CD4-positive, alpha-beta T cell treated with Interleukin-17A for 1 hour (primary cell): ENCODE measurements at regions not wholly inside any gene's neighbourhood (a gene's known extent, or its start where the extent isn't known, plus 50 kb on each side); places are given as distances from the start of the nearest gene placed in this dataset.
"Not testable (repeated sequence)": the region's sequence is repeated elsewhere in the genome, so short reads cannot be mapped to it uniquely, and the experiment has no call there.

Experiments used
- DNase-seq: peaks from one replicate; pipeline ENCODE4 v3.0.0-alpha.2; 2020

GRCh38 chr15:85196697-85197096 lies 183.7 kb upstream of the AKAP13 start:
- DNase-seq: not testable (repeated sequence)

GRCh38 chr15:85197582-85197981 lies 182.8 kb upstream of the AKAP13 start:
- not testable (repeated sequence) for DNase-seq

DNA sequence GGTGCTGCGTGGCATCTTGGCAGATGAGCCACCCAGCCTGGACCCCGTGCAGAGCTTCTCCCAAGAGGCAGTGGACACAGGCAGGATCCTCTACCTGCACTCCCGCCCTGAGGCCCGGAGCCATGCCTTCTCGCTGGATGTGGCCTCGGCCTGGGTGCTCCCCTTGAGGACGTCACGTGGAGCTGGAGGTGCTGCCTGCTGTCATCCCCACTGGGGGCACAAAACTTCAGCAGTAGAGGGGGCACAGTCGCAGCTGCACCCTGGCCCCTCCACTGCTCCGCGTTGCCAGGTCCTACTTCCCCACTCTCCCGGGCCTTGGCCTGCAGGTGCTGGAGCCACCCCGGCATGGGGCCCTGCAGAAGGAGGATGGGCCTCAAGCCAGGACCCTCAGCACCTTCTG lies 182.0 kb upstream of the AKAP13 start:
- not testable (repeated sequence) for DNase-seq

GRCh38 chr15:85200215-85200614 lies 180.2 kb upstream of the AKAP13 start:
- DNase-seq: not testable (repeated sequence)

GRCh38 chr15:85201118-85201793 lies 179.1 kb upstream of the AKAP13 start:
- not testable (repeated sequence) for DNase-seq

DNA sequence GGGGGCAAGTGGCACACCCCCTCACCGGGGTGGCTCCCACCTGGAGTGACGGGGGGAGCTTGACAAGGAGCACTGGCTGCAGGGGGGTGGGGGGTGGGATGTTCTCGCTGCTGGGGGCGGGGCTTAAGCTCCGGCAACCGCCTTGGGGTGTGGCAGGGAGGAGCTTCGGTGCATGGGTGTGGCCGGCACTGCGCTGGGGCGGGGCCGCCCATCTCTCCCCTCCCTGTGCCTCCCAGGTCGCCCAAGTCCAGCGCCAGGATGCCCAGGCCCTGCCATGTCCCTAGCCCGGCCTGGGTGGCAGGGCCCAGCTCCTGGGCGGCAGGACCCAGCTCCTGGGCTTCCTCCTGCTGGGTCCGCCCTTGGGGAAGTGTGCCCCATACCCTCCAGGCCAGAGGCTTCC lies 175.9 kb upstream of the AKAP13 start:
- DNase-seq: not testable (repeated sequence)

GRCh38 chr15:85233791-85234325 lies 146.5 kb upstream of the AKAP13 start:
- DNase-seq: not testable (repeated sequence)

GRCh38 chr15:85234450-85235196 lies 145.8 kb upstream of the AKAP13 start:
- DNase-seq: peak; percentile 49

- DNase-seq: not testable (repeated sequence)
Measured at GRCh38 chr15:85244056-85244455, 136.3 kb upstream of the AKAP13 start.

DNA sequence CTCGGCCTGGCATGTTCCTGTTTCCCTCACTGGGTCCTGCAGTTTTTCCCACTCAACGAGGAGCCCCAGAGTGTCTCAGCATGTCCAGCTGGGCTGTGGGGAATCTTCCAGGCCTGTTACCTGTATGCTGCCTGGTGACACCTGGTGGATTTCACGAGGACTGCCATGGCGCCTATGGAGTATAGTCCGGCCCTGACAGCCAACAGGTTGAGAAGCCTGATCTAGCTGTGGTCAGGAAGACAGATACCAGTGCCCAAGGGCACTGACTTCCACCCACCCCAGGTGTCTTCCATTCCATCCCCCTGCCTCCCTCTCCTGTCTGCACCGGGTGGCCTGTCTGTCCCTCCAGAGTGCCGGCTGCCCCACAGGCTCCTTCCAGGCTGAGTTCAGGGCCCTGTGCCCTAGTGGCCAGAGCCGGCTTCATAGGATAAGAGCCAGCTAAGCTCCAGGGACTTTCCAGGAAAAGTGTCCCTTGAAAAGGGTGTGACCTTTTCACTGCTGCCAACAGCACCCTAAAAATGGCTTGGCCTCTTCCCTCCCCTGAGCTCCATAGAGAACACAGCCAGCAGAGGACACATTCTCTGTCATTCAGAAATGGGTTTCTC lies 129.4 kb upstream of the AKAP13 start:
- DNase-seq: not testable (repeated sequence)

- not testable (repeated sequence) for DNase-seq
Measured at GRCh38 chr15:85253196-85253915, 127.0 kb upstream of the AKAP13 start.

DNA sequence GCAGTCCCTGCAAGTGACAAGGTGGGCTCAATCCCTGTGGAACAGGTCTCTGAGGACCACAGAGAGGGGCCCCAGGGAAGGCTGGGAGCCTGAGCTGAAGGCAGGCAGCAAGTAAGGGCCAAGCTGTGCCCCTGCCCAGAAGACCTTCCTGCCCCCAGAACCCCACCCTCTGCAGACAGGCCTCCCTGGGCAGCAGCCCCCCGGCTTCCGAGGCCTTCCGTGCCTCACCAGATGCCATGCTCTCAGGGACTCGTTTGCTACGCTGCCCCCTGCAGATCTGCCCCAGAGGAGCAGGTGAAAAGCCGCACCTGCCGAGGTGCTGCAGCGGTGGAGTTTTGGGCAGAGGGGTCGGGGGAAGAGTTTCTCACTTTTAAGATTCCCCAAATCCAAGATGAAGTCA lies 125.4 kb upstream of the AKAP13 start:
- DNase-seq: not testable (repeated sequence)

- DNase-seq: not testable (repeated sequence)
Measured at GRCh38 chr15:85255502-85255901, 124.9 kb upstream of the AKAP13 start.

GRCh38 chr15:85256009-85256997 lies 124.1 kb upstream of the AKAP13 start:
- not testable (repeated sequence) for DNase-seq

DNA sequence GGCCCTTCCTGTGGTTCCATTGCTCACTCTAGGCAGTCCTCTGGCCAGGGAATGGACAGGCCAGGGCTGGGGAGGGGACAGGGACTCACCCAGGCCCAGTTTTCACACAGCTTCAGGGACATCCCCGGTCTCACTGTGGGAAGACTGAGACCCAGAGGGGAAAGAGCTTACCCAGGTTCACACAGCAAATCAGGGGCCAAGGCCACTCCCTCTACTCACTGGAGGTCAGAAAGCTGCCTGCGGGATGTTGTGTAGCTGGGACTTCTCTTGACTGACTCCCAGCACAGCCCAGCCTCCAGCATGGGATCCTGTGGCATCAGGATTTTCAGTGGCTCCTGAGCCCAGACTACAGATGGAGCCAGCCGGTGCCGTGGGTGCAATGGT lies 122.3 kb upstream of the AKAP13 start:
- DNase-seq: not testable (repeated sequence)

- not testable (repeated sequence) for DNase-seq
Measured at GRCh38 chr15:85258559-85259209, 121.7 kb upstream of the AKAP13 start.

GRCh38 chr15:85260526-85260925 lies 119.9 kb upstream of the AKAP13 start:
- not testable (repeated sequence) for DNase-seq

DNA sequence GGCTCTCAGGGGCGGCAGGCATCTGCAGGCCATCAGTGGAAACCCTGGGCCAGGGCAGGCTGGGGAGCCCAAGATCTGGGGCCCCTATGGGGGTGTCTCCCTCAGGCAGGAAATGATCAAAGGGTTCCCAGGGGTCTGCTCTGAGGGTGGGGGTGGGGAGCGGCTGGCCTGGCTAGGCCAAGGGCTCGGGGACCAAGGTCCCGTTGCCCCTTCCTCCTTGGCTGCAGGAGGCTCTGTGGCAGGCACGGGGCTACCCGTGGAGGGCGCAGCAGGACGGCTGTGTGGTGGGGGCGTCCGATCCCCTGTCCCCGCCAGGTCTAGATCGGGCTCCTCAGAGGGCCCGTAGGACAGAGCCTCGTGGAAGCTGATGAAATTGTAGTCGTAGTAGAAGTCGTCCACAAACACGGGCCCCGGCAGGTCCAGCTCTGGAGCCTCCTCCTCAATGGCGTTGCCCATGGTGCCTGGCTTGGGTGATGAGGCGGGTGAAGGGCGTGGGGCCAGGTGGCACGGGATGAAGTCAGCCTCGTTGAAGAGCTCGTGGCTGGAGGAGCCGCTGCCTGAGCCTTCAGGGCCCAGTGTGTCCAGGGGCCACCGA lies 117.8 kb upstream of the AKAP13 start:
- not testable (repeated sequence) for DNase-seq

DNA sequence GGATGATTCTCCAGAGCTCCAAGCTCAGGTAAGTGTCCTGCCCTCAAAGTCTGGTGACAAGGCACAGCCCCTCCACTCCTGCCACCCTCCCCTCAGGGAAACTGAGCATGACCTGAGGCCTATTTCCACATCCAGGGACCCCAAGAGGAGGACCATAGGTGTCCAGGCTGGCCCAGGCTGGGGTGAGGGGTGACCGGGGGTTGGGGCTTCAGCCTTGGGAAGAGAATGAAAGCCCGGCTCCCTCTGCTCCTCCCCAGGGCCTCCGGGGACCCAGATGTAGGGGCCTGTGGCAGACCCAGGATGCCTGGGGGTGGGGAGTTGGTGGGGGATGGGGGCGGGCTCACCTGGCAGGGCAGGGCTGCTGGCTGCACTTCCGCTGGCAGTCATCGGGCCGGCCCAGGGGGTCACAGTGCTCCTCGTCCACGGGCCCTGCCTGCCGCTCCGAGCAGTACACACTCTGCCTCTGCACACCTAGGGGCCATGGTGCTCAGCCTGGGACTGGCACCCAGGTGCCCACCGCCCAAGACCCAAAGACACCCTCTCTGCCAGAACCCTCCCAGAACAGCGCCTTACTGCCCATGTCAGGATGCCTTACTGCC lies 116.5 kb upstream of the AKAP13 start:
- not testable (repeated sequence) for DNase-seq

GRCh38 chr15:85264614-85265190 lies 115.7 kb upstream of the AKAP13 start:
- DNase-seq: not testable (repeated sequence)
